GM21423 (cell line): ENCODE measurements at regions not wholly inside any gene's neighbourhood (a gene's known extent, or its start where the extent isn't known, plus 50 kb on each side); places are given as distances from the start of the nearest gene placed in this dataset.
A peak's percentile ranks its signal among the peaks of the same experiment; 100 is the strongest.

Experiments
- ATAC-seq: cut with Tn5 transposase; IDR thresholded peaks from one replicate; pipeline ENCODE4 v1.9.1; 2021; ENCODE audit warnings: mild to moderate bottlenecking, moderate library complexity; ENCODE audit not compliant: unreplicated experiment

- no peak for ATAC-seq
Observed at GRCh38 chr1:87219626-87220025, 109.1 kb upstream of the LMO4 start.

GRCh38 chr1:87220993-87221392 is 107.7 kb upstream of the LMO4 start:
- no peak for ATAC-seq

GRCh38 chr1:87224201-87224600 is 104.5 kb upstream of the LMO4 start:
- ATAC-seq = no peak

- ATAC-seq = no peak
Observed at GRCh38 chr1:87225171-87225570, 103.5 kb upstream of the LMO4 start.

GRCh38 chr1:87226341-87226760 is 102.3 kb upstream of the LMO4 start:
- peak; percentile 63 for ATAC-seq

- ATAC-seq = no peak
Observed at GRCh38 chr1:87227651-87228050, 101.0 kb upstream of the LMO4 start.

- no peak for ATAC-seq
Observed at GRCh38 chr1:87230501-87230900, 98.2 kb upstream of the LMO4 start.

- ATAC-seq = no peak
Observed at GRCh38 chr1:87231703-87232367, 96.8 kb upstream of the LMO4 start.

- ATAC-seq = no peak
Observed at GRCh38 chr1:87236585-87236984, 92.1 kb upstream of the LMO4 start.

GRCh38 chr1:87239997-87240605 is 88.6 kb upstream of the LMO4 start:
- ATAC-seq = no peak

- ATAC-seq = no peak
Observed at GRCh38 chr1:87240661-87241285, 87.9 kb upstream of the LMO4 start.

- no peak for ATAC-seq
Observed at GRCh38 chr1:87242445-87243185, 86.1 kb upstream of the LMO4 start.

GRCh38 chr1:87243573-87243972 is 85.1 kb upstream of the LMO4 start:
- ATAC-seq = no peak

- no peak for ATAC-seq
Observed at GRCh38 chr1:87246436-87246835, 82.2 kb upstream of the LMO4 start.

- ATAC-seq = no peak
Observed at GRCh38 chr1:87249803-87250202, 78.9 kb upstream of the LMO4 start.

GRCh38 chr1:87250336-87250735 is 78.3 kb upstream of the LMO4 start:
- no peak for ATAC-seq

- ATAC-seq = no peak
Observed at GRCh38 chr1:87252406-87252805, 76.3 kb upstream of the LMO4 start.

GRCh38 chr1:87262688-87263087 is 66.0 kb upstream of the LMO4 start:
- ATAC-seq = no peak

- no peak for ATAC-seq
Observed at GRCh38 chr1:87263281-87263680, 65.4 kb upstream of the LMO4 start.

- ATAC-seq = no peak
Observed at GRCh38 chr1:87263785-87264184, 64.9 kb upstream of the LMO4 start.

GRCh38 chr1:87264976-87265375 is 63.7 kb upstream of the LMO4 start:
- ATAC-seq = no peak

GRCh38 chr1:87265786-87266185 is 62.9 kb upstream of the LMO4 start:
- no peak for ATAC-seq
